ENCODE measurements at regions not wholly inside any gene's neighbourhood (a gene's known extent, or its start where the extent isn't known, plus 50 kb on each side); places are given as distances from the start of the nearest gene placed in this dataset.
A peak's percentile ranks its signal among the peaks of the same experiment; 100 is the strongest.
"Not testable (repeated sequence)": the region's sequence is repeated elsewhere in the genome, so short reads cannot be mapped to it uniquely, and the experiment has no call there.

GRCh38 chr4:59525885-59526284 lies 1674.2 kb upstream of the ADGRL3 start:
- Histone ChIP-seq H3K9ac (ENCODE audit: low read depth in 1 of 2, low read length in 2 of 2) (no peak overlapping the region), H3K9me3 (ENCODE audit: control insufficient read depth in 1 of 2, low read length in 2 of 2) (peaks cover 0 to 3% of the 10 kb centered on the region in 2 donors), H3K4me1 (ENCODE audit: control insufficient read depth in 1 of 2, insufficient read depth in 2 of 2, low read length in 2 of 2) (no peaks in the 10 kb centered on the region), H3K27me3 (ENCODE audit: control insufficient read depth in 1 of 2, insufficient read depth in 2 of 2, low read length in 2 of 2) (no peaks in the 10 kb centered on the region), H3K36me3 (ENCODE audit: control insufficient read depth in 1 of 2, insufficient read depth in 2 of 2, low read length in 2 of 2) (no peaks in the 10 kb centered on the region), H3K27ac (ENCODE audit: low read depth, low read length) (no peak overlapping the region), H3K4me3 (ENCODE audit: low read depth in 1 of 2, low read length in 2 of 2) (no peak overlapping the region)

GRCh38 chr4:59535541-59535940 lies 1664.6 kb upstream of the ADGRL3 start:
- no peak overlapping the region for H3K4me3 ChIP-seq (ENCODE audit: low read depth in 1 of 2, low read length in 2 of 2)
- H3K4me1 ChIP-seq (ENCODE audit: control insufficient read depth in 1 of 2, insufficient read depth in 2 of 2, low read length in 2 of 2): no peaks in the 10 kb centered on the region
- no peaks in the 10 kb centered on the region for H3K36me3 ChIP-seq (ENCODE audit: control insufficient read depth in 1 of 2, insufficient read depth in 2 of 2, low read length in 2 of 2)
- H3K9me3 ChIP-seq (ENCODE audit: control insufficient read depth in 1 of 2, low read length in 2 of 2): no peaks in the 10 kb centered on the region
- no peak overlapping the region for H3K9ac ChIP-seq (ENCODE audit: low read depth in 1 of 2, low read length in 2 of 2)
- H3K27ac ChIP-seq (ENCODE audit: low read depth, low read length): no peak overlapping the region
- no peaks in the 10 kb centered on the region for H3K27me3 ChIP-seq (ENCODE audit: control insufficient read depth in 1 of 2, insufficient read depth in 2 of 2, low read length in 2 of 2)

GRCh38 chr4:59536428-59536827 lies 1663.7 kb upstream of the ADGRL3 start:
- no peaks in the 10 kb centered on the region for H3K4me1 ChIP-seq (ENCODE audit: control insufficient read depth in 1 of 2, insufficient read depth in 2 of 2, low read length in 2 of 2)
- no peak overlapping the region for H3K9ac ChIP-seq (ENCODE audit: low read depth in 1 of 2, low read length in 2 of 2)
- no peak overlapping the region for H3K4me3 ChIP-seq (ENCODE audit: low read depth in 1 of 2, low read length in 2 of 2)
- no peaks in the 10 kb centered on the region for H3K27me3 ChIP-seq (ENCODE audit: control insufficient read depth in 1 of 2, insufficient read depth in 2 of 2, low read length in 2 of 2)
- H3K9me3 ChIP-seq (ENCODE audit: control insufficient read depth in 1 of 2, low read length in 2 of 2): no peaks in the 10 kb centered on the region
- no peak overlapping the region for H3K27ac ChIP-seq (ENCODE audit: low read depth, low read length)
- no peaks in the 10 kb centered on the region for H3K36me3 ChIP-seq (ENCODE audit: control insufficient read depth in 1 of 2, insufficient read depth in 2 of 2, low read length in 2 of 2)

- Histone ChIP-seq H3K27ac (ENCODE audit: low read depth, low read length) (no peak overlapping the region), H3K9me3 (ENCODE audit: control insufficient read depth in 1 of 2, low read length in 2 of 2) (no peaks in the 10 kb centered on the region), H3K4me1 (ENCODE audit: control insufficient read depth in 1 of 2, insufficient read depth in 2 of 2, low read length in 2 of 2) (no peaks in the 10 kb centered on the region), H3K4me3 (ENCODE audit: low read depth in 1 of 2, low read length in 2 of 2) (no peak overlapping the region), H3K9ac (ENCODE audit: low read depth in 1 of 2, low read length in 2 of 2) (no peak overlapping the region), H3K27me3 (ENCODE audit: control insufficient read depth in 1 of 2, insufficient read depth in 2 of 2, low read length in 2 of 2) (no peaks in the 10 kb centered on the region), H3K36me3 (ENCODE audit: control insufficient read depth in 1 of 2, insufficient read depth in 2 of 2, low read length in 2 of 2) (no peaks in the 10 kb centered on the region)
These were observed 1662.8 kb upstream of the ADGRL3 start for GRCh38 chr4:59537246-59537886.

GRCh38 chr4:59539401-59539800 lies 1660.7 kb upstream of the ADGRL3 start:
- no peaks in the 10 kb centered on the region for H3K4me1 ChIP-seq (ENCODE audit: control insufficient read depth in 1 of 2, insufficient read depth in 2 of 2, low read length in 2 of 2)
- no peak overlapping the region for H3K9ac ChIP-seq (ENCODE audit: low read depth in 1 of 2, low read length in 2 of 2)
- H3K4me3 ChIP-seq (ENCODE audit: low read depth in 1 of 2, low read length in 2 of 2): no peak overlapping the region
- H3K9me3 ChIP-seq (ENCODE audit: control insufficient read depth in 1 of 2, low read length in 2 of 2): peaks cover 0 to 2% of the 10 kb centered on the region in 2 donors
- no peak overlapping the region for H3K27ac ChIP-seq (ENCODE audit: low read depth, low read length)
- no peaks in the 10 kb centered on the region for H3K27me3 ChIP-seq (ENCODE audit: control insufficient read depth in 1 of 2, insufficient read depth in 2 of 2, low read length in 2 of 2)
- no peaks in the 10 kb centered on the region for H3K36me3 ChIP-seq (ENCODE audit: control insufficient read depth in 1 of 2, insufficient read depth in 2 of 2, low read length in 2 of 2)

- Histone ChIP-seq H3K9me3 (ENCODE audit: control insufficient read depth in 1 of 2, low read length in 2 of 2) (peaks cover 0 to 2% of the 10 kb centered on the region in 2 donors), H3K27ac (ENCODE audit: low read depth, low read length) (no peak overlapping the region), H3K27me3 (ENCODE audit: control insufficient read depth in 1 of 2, insufficient read depth in 2 of 2, low read length in 2 of 2) (no peaks in the 10 kb centered on the region), H3K9ac (ENCODE audit: low read depth in 1 of 2, low read length in 2 of 2) (no peak overlapping the region), H3K36me3 (ENCODE audit: control insufficient read depth in 1 of 2, insufficient read depth in 2 of 2, low read length in 2 of 2) (no peaks in the 10 kb centered on the region), H3K4me1 (ENCODE audit: control insufficient read depth in 1 of 2, insufficient read depth in 2 of 2, low read length in 2 of 2) (no peaks in the 10 kb centered on the region), H3K4me3 (ENCODE audit: low read depth in 1 of 2, low read length in 2 of 2) (no peak overlapping the region)
These were observed 1659.8 kb upstream of the ADGRL3 start for GRCh38 chr4:59540311-59540710.

- Histone ChIP-seq H3K9me3 (ENCODE audit: control insufficient read depth in 1 of 2, low read length in 2 of 2) (peaks cover 0 to 2% of the 10 kb centered on the region in 2 donors), H3K9ac (ENCODE audit: low read depth in 1 of 2, low read length in 2 of 2) (no peak overlapping the region), H3K27me3 (ENCODE audit: control insufficient read depth in 1 of 2, insufficient read depth in 2 of 2, low read length in 2 of 2) (no peaks in the 10 kb centered on the region), H3K27ac (ENCODE audit: low read depth, low read length) (no peak overlapping the region), H3K4me3 (ENCODE audit: low read depth in 1 of 2, low read length in 2 of 2) (peak overlapping the region in 1 of 2 donors; percentile 64), H3K4me1 (ENCODE audit: control insufficient read depth in 1 of 2, insufficient read depth in 2 of 2, low read length in 2 of 2) (no peaks in the 10 kb centered on the region), H3K36me3 (ENCODE audit: control insufficient read depth in 1 of 2, insufficient read depth in 2 of 2, low read length in 2 of 2) (no peaks in the 10 kb centered on the region)
These were observed 1646.9 kb upstream of the ADGRL3 start for GRCh38 chr4:59553063-59553720.

- Histone ChIP-seq H3K36me3 (ENCODE audit: control insufficient read depth in 1 of 2, insufficient read depth in 2 of 2, low read length in 2 of 2) (no peaks in the 10 kb centered on the region), H3K4me1 (ENCODE audit: control insufficient read depth in 1 of 2, insufficient read depth in 2 of 2, low read length in 2 of 2) (no peaks in the 10 kb centered on the region), H3K9me3 (ENCODE audit: control insufficient read depth in 1 of 2, low read length in 2 of 2) (peaks cover 0 to 2% of the 10 kb centered on the region in 2 donors), H3K4me3 (ENCODE audit: low read depth in 1 of 2, low read length in 2 of 2) (peak overlapping the region in 1 of 2 donors; percentile 64), H3K9ac (ENCODE audit: low read depth in 1 of 2, low read length in 2 of 2) (no peak overlapping the region), H3K27ac (ENCODE audit: low read depth, low read length) (no peak overlapping the region), H3K27me3 (ENCODE audit: control insufficient read depth in 1 of 2, insufficient read depth in 2 of 2, low read length in 2 of 2) (no peaks in the 10 kb centered on the region)
These were observed 1646.4 kb upstream of the ADGRL3 start for GRCh38 chr4:59553721-59554091.

GRCh38 chr4:59556191-59556590 lies 1643.9 kb upstream of the ADGRL3 start:
- H3K4me1 ChIP-seq (ENCODE audit: control insufficient read depth in 1 of 2, insufficient read depth in 2 of 2, low read length in 2 of 2); H3K9me3 ChIP-seq (ENCODE audit: control insufficient read depth in 1 of 2, low read length in 2 of 2); H3K27ac ChIP-seq (ENCODE audit: low read depth, low read length); H3K27me3 ChIP-seq (ENCODE audit: control insufficient read depth in 1 of 2, insufficient read depth in 2 of 2, low read length in 2 of 2); H3K9ac ChIP-seq (ENCODE audit: low read depth in 1 of 2, low read length in 2 of 2); H3K4me3 ChIP-seq (ENCODE audit: low read depth in 1 of 2, low read length in 2 of 2); H3K36me3 ChIP-seq (ENCODE audit: control insufficient read depth in 1 of 2, insufficient read depth in 2 of 2, low read length in 2 of 2): not testable (repeated sequence)

- not testable (repeated sequence) for H3K4me3 ChIP-seq (ENCODE audit: low read depth in 1 of 2, low read length in 2 of 2); H3K36me3 ChIP-seq (ENCODE audit: control insufficient read depth in 1 of 2, insufficient read depth in 2 of 2, low read length in 2 of 2); H3K9ac ChIP-seq (ENCODE audit: low read depth in 1 of 2, low read length in 2 of 2); H3K9me3 ChIP-seq (ENCODE audit: control insufficient read depth in 1 of 2, low read length in 2 of 2); H3K27ac ChIP-seq (ENCODE audit: low read depth, low read length); H3K4me1 ChIP-seq (ENCODE audit: control insufficient read depth in 1 of 2, insufficient read depth in 2 of 2, low read length in 2 of 2); H3K27me3 ChIP-seq (ENCODE audit: control insufficient read depth in 1 of 2, insufficient read depth in 2 of 2, low read length in 2 of 2)
These were observed 1639.9 kb upstream of the ADGRL3 start for GRCh38 chr4:59560141-59560648.

Data from duodenal mucosa (tissue), 2 donors.